Choroid plexus epithelial cell (primary cell): ENCODE measurements at regions not wholly inside any gene's neighbourhood (a gene's known extent, or its start where the extent isn't known, plus 50 kb on each side); places are given as distances from the start of the nearest gene placed in this dataset.

Experiments used
- DNase-seq: peaks from one replicate; pipeline ENCODE4 v3.0.0-alpha.2; 2010; ENCODE audit warnings: low read depth
- H3K4me3 ChIP-seq: 2 replicates; pipeline ENCODE4 v1.5.1; 2011; ENCODE audit warnings: low read depth, mild to moderate bottlenecking, control low read depth, low read length, moderate library complexity
- TF ChIP-seq, protein P1 (sequence below): conservative IDR thresholded peaks from 2 replicates; pipeline ENCODE4 v1.5.1; 2011; ENCODE audit warnings: low read depth, mild to moderate bottlenecking, control low read depth, inconsistent platforms, low read length, moderate library complexity

DNA sequence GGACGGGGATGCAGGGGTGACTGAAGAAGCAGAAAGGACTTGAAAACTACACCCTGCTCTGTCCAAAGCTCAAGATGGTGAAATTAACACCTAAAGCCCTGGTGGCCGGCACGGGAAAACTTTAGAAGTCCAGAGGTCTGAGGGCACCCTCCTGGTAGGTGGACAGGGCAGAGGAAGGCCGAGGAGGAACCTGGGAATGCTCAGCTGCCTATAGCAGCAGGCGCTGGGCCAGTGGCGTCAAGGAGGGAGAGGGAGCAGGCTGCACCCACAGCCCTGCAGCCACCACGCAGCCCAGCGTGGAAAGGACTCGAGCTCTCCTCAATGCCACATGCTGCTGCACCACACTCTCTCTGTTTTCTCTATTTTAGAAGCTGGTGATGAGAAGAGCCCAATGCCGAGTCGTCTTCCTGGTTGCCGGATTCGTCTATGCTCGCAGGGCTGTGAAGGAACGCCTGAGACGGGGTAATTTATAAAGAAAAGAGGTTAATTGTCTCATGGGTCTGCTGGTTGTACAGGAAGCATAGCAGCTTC is 248.3 kb upstream of the AFDN start:
- H3K4me3 ChIP-seq = no peak overlapping the region
- TF ChIP-seq, protein P1, sequence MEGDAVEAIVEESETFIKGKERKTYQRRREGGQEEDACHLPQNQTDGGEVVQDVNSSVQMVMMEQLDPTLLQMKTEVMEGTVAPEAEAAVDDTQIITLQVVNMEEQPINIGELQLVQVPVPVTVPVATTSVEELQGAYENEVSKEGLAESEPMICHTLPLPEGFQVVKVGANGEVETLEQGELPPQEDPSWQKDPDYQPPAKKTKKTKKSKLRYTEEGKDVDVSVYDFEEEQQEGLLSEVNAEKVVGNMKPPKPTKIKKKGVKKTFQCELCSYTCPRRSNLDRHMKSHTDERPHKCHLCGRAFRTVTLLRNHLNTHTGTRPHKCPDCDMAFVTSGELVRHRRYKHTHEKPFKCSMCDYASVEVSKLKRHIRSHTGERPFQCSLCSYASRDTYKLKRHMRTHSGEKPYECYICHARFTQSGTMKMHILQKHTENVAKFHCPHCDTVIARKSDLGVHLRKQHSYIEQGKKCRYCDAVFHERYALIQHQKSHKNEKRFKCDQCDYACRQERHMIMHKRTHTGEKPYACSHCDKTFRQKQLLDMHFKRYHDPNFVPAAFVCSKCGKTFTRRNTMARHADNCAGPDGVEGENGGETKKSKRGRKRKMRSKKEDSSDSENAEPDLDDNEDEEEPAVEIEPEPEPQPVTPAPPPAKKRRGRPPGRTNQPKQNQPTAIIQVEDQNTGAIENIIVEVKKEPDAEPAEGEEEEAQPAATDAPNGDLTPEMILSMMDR = no peak
- no peak for DNase-seq

DNA sequence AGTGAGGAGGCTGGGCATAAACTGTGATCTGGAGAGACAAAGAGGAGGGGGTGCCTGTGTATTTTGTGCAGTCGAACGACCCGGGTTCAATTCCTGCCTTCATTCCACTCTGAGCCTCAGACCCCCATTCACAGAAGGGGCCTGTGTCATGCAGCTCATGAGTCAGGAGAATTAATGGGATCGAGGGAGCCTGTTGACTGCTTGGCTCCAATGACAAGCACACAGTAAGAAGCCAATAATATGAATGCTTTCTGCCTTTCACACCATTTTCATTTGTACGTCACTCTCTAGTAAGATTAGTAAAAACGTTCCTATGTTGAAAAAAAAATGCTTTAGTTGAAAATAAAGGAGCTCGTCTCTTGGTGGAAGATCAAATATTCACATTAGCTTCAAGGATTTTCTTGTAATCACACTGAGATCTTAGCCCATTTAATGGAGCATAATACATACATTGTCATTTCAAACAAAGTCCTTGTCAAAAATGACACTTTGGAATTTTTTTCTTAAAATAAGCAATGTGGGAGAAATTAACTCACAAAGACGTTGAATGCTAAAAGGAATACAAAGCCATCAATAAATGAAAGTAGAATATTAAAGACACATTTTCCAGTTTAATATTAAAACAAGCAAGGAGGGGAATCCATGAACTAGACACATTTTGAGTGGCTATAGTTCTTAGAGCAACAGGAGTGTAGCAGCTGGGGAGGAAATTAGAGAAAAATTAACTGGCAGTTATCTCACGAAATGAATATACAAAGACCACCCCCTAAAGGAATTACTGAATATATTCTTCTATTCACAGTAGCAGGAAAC is 246.7 kb upstream of the AFDN start:
- TF ChIP-seq, protein P1 = no peak
- no peak for DNase-seq
- no peak overlapping the region for H3K4me3 ChIP-seq

DNA sequence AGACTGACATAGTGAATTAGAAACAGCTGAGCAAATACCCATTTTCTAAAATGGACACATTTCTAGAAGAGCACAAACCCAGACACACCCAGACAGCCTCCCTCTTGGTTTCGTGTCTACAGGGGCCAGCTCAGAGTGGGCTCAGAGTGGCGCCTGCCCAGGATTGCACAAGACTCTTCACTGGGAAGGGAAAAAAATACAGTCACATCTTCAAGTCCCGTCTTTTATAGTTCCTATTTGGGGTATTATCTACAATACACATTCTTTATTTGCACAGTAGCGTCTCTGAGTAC is 246.1 kb upstream of the AFDN start:
- DNase-seq = no peak
- H3K4me3 ChIP-seq = no peak overlapping the region
- TF ChIP-seq, protein P1 = no peak

DNA sequence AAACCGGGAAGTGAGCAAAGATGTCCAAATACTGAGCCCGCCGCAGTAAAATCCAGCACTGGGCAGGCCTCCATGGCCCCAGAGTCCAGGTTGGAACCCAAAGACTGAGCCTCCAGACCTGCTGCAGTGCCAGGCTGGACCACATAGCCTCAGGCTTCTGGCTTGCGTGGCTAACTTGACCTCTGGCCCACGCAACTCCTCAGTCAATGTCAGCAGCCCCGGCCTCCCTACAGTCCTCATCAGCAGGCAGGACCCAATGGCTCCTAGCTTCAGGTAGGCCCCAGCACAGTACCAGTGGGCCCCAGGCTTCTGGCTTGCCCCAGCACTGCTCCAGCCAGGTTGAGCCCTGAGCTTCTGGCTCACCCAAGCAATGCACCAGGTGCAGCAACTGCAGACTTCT is 245.1 kb upstream of the AFDN start:
- TF ChIP-seq, protein P1 = no peak
- H3K4me3 ChIP-seq = no peak overlapping the region
- no peak for DNase-seq

DNA sequence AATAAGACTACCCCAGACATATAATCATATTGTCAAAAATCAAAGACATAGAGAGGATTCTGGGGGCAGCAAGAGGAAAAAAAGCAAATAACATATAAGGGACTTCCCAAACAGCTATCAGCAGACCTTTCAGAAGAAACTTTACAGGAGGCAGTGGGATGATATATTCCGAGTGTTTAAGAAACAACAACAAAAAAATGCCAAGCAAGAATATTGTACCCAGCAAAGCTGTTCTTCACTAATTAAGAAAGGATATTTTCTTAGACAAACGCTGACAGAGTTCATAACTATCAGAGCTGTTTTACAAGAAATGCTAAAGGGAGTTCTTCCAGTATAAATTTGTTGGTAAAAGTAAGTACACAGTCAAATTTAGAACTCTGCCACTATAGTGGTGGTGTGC is 243.3 kb upstream of the AFDN start:
- TF ChIP-seq, protein P1 = no peak

DNA sequence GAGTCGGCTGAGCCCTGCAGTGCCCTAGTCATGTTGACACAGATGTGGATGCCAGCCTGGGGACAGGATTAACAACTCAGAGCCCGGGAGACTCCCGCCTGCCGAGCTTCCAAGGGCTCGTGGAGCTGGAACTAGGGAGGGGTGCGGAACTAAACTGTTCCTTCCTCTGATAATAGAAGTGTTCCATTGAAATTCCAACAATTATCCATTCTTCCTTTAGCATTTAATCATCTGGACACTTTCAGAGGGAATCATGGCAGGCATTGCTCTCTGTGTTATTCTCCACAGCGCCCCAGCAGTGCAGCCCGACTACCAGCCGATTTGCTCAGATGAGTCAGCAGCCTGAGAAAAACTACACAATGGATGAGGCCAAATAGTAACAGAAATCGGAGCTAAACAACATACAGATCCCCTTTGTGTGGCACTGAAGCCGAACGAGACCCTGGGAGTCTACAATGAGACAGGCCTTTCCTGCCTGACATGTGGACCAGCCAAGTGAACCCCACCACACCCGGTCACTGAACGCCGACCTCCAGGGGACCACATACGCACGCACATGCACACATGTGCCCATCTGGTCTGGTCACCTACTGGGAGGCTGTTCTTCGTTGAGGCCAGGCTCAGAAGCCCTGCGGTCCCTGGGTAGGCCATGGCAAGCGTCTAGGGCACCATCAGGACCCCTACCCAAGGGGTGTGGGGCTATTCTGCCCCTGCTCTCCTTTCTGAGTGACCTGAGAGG is 238.4 kb upstream of the AFDN start:
- H3K4me3 ChIP-seq = no peak overlapping the region
- TF ChIP-seq, protein P1 = no peak
- peak; percentile 6 for DNase-seq

More for the DNA sequence above, 243.3 kb upstream of the AFDN start:
- H3K4me3 ChIP-seq = no peak overlapping the region
- no peak for DNase-seq
